ENCODE measurements at regions not wholly inside any gene's neighbourhood (a gene's known extent, or its start where the extent isn't known, plus 50 kb on each side); places are given as distances from the start of the nearest gene placed in this dataset.

DNA sequence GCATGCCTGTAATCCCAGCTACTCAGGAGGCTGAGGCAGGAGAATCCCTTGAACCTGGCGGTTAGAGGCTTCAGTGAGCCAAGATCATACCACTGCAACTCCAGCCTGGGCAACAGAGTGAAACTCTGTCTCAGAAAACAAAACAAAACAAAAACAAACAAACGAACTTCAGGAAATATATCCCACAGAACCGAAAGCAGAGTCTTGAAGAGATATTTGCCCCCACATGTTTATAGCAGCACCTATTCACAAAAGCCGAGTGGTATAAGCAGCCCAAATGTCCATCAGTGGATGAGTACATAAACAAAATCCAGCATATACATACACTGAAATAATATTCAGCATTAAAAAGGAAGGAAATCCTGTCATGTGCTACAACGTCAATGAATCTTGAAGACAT, 57.6 kb upstream of the GRIN3A start:
- TF ChIP-seq, protein P1, sequence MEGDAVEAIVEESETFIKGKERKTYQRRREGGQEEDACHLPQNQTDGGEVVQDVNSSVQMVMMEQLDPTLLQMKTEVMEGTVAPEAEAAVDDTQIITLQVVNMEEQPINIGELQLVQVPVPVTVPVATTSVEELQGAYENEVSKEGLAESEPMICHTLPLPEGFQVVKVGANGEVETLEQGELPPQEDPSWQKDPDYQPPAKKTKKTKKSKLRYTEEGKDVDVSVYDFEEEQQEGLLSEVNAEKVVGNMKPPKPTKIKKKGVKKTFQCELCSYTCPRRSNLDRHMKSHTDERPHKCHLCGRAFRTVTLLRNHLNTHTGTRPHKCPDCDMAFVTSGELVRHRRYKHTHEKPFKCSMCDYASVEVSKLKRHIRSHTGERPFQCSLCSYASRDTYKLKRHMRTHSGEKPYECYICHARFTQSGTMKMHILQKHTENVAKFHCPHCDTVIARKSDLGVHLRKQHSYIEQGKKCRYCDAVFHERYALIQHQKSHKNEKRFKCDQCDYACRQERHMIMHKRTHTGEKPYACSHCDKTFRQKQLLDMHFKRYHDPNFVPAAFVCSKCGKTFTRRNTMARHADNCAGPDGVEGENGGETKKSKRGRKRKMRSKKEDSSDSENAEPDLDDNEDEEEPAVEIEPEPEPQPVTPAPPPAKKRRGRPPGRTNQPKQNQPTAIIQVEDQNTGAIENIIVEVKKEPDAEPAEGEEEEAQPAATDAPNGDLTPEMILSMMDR (IDR thresholded peaks at IDR 0.05), result no peak
- TF ChIP-seq POLR2AphosphoS5 (IDR thresholded peaks at IDR 0.05), result no peak

Data from upper lobe of left lung (tissue), 4 donors.